Right atrium auricular region (tissue), 2 donors: ENCODE measurements at regions not wholly inside any gene's neighbourhood (a gene's known extent, or its start where the extent isn't known, plus 50 kb on each side); places are given as distances from the start of the nearest gene placed in this dataset.

Experiments used
- DNase-seq: peaks from one replicate; pipeline ENCODE4 v3.0.0-alpha.2; 2019; ENCODE audit warnings: low spot score
- H3K27ac ChIP-seq, 2 donors: fragments of 200-600 bp; sonication (generic); 1 replicate in 1 of 2; 2 replicates in 1 of 2; pipeline ENCODE4 v1.5.1; 2016 to 2019
- H3K27me3 ChIP-seq, 2 donors: fragments of 200-600 bp; sonication (generic); one replicate each; pipeline versions ENCODE4 v1.5.1 to v1.6.0; 2017 to 2019
- H3K36me3 ChIP-seq: fragments of 200-600 bp; sonication (generic); one replicate; pipeline ENCODE4 v1.5.1; 2016
- H3K4me1 ChIP-seq, 2 donors: fragments of 200-600 bp; sonication (generic); one replicate each; pipeline versions ENCODE4 v1.5.1 to v1.6.0; 2017 to 2019
- H3K4me3 ChIP-seq, 2 donors: fragments of 200-600 bp; sonication (generic); 1 replicate in 1 of 2; 2 replicates in 1 of 2; pipeline ENCODE4 v1.5.1; 2017 to 2019; ENCODE audit warnings: mild to moderate bottlenecking in 1 of 2, moderate library complexity in 1 of 2
- H3K9me3 ChIP-seq, 2 donors: fragments of 200-600 bp; sonication (generic); one replicate each; pipeline ENCODE4 v1.5.1; 2019
- TF ChIP-seq, protein P1 (sequence below), 2 donors: fragments of 200-600 bp; sonication (generic); IDR thresholded peaks; one replicate each; pipeline ENCODE4 v1.5.1; 2019; ENCODE audit warnings: antibody characterized with exemption in 2 of 2

DNA sequence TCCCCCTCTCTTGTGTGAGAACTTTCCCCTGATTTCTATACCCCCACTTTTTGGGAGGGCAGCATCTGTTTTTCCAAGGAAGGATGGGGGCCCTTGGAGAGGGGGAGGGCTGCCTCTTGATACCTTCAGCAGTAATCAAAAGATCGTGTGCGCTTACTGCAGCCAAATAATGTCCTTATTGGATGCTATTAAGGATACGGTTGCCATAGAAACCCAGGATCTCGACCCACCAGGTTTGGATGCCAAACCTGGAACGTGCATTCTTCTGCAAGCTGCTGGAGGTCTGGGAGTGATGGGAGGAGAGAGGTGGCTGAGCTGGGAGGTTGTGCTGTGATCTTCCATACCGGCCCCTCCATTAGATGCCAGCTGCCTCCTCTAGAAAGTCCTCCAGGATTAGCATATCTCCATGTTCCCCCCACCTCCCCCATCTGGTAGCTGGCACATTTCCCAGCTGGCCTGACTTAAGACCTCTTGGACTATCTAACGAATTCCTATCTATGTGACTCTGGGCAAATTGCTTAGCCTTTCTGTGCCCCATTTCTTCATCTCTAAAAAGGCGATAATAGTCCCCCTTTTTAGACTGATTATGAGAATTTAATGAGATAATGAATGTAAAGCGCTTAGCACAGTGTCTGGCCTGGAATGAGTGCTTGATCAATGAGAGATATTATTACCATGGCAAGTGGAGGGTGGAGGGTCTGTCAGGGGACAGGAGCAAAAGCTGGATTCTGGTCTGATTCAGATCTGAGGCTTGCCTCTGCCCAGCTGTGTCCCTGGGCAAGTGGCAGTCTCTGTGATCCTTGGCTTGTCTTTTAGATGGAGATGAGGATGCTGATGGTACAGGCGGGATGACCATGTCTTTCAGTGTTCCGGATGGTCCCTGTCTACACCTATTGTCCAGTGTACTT is 78.5 kb upstream of the PCBD1 start:
- TF ChIP-seq, protein P1, sequence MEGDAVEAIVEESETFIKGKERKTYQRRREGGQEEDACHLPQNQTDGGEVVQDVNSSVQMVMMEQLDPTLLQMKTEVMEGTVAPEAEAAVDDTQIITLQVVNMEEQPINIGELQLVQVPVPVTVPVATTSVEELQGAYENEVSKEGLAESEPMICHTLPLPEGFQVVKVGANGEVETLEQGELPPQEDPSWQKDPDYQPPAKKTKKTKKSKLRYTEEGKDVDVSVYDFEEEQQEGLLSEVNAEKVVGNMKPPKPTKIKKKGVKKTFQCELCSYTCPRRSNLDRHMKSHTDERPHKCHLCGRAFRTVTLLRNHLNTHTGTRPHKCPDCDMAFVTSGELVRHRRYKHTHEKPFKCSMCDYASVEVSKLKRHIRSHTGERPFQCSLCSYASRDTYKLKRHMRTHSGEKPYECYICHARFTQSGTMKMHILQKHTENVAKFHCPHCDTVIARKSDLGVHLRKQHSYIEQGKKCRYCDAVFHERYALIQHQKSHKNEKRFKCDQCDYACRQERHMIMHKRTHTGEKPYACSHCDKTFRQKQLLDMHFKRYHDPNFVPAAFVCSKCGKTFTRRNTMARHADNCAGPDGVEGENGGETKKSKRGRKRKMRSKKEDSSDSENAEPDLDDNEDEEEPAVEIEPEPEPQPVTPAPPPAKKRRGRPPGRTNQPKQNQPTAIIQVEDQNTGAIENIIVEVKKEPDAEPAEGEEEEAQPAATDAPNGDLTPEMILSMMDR (IDR thresholded peaks at IDR 0.05): no peak

DNA sequence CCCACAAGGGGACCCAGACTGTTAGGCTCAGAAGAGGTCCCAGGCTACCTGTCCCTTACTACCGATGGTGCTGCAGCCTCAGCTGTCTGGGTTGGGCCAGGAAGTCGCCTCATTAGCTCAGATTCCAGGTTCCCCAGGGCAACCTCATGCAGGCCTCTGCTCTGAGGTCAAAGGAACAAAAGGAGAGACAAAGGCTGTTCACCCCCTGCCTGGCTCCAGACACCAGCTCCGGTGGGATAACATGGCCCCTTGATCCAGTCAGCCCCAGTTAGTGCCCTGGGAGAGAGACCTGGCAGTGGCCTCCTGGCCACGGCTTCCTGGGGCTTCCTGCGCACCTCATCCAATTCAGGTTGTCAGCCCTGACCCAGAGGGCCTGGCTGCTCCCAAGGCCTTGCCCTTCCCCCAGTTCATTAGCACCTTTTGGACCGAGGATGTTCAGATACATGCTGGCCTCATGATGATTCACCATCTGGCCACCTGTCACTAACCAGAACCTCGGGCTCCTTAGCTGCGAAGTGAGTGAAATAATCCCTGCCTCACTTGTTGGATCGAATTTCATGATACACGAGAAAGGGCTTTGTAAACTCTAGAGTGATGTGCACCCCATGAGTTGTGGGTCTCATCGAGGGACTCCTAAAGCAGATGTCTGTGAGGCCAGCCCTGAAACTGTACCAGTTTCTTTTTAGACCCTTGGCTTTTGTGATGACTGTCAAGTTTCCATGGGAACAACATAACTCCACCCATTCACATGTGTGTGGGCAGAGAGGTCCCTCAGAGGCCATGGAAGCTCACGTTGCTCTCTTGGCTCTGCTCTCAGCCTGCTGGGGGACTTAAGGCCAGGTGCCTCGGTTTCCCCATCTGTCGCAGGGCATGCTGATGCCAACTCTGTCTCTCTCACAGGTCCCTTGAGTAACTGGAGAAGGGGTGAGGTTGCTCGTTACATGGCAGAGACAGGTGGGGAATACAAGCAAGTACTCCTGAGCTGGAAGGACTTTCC is 79.5 kb upstream of the PCBD1 start:
- H3K27ac ChIP-seq: no peak overlapping the region
- peaks cover 0 to 20% of the 10 kb centered on the region in 2 donors for H3K9me3 ChIP-seq
- TF ChIP-seq, protein P1 (IDR thresholded peaks at IDR 0.05): no peak

More for the DNA sequence above, 78.5 kb upstream of the PCBD1 start:
- no peak overlapping the region for H3K4me3 ChIP-seq
- H3K27me3 ChIP-seq: no peaks in the 10 kb centered on the region
- H3K4me1 ChIP-seq: no peaks in the 10 kb centered on the region
- DNase-seq: no peak
- H3K36me3 ChIP-seq: no peaks in the 10 kb centered on the region
- H3K9me3 ChIP-seq: peaks cover 0 to 10% of the 10 kb centered on the region in 2 donors
- H3K27ac ChIP-seq: no peak overlapping the region

DNA sequence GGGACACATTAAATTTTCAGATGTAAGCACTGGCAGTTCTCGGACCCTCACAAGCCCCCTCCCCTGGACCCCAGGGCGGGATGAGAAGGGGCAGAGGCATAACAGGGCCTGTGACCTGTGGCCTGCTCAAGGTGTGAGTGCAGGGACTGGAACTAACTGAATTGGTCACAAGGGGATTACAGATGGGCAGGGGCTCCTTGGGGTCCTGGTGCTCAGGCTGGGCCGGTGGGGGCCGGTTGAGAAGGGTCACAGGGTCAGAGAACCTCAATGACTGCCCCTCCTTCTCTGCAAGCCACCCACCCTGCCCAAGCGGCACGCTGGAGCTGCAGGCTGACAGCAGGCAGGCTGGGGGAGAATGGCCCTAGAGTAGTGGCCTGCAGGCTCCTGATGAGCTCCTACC is 80.8 kb upstream of the PCBD1 start:
- TF ChIP-seq, protein P1 (IDR thresholded peaks at IDR 0.05): no peak

More for the DNA sequence above, 79.5 kb upstream of the PCBD1 start:
- Histone ChIP-seq H3K4me1 (no peaks in the 10 kb centered on the region), H3K27me3 (no peaks in the 10 kb centered on the region), H3K4me3 (no peak overlapping the region), H3K36me3 (no peaks in the 10 kb centered on the region)
- DNase-seq: no peak

DNA sequence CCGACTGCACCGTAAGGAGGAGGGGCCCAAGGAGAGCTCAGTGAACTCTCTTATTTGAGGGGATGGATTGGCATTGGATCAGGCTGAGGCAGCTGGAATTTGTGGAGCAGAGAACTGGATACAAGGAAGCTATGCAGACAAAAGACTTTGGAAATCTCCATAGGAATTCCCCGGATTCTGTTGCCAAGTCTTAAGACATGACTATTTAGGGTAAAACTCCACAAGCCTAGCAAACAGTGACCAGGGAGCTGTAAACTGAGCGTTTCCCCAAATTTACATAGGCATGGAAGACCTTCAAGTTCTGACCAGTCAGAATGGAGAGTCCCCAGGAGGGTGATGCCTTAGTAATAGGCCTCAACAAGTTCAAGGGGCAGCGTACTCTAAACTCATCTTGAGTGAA is 82.5 kb upstream of the PCBD1 start:
- TF ChIP-seq, protein P1 (IDR thresholded peaks at IDR 0.05): no peak
- Histone ChIP-seq H3K9me3 (peaks cover 0 to 20% of the 10 kb centered on the region in 2 donors), H3K36me3 (no peaks in the 10 kb centered on the region), H3K4me3 (no peak overlapping the region), H3K4me1 (no peaks in the 10 kb centered on the region), H3K27me3 (no peaks in the 10 kb centered on the region), H3K27ac (no peak overlapping the region)
- DNase-seq: no peak

More for the DNA sequence above, 80.8 kb upstream of the PCBD1 start:
- Histone ChIP-seq H3K27ac (no peak overlapping the region), H3K36me3 (no peaks in the 10 kb centered on the region), H3K27me3 (no peaks in the 10 kb centered on the region), H3K4me3 (no peak overlapping the region), H3K4me1 (no peaks in the 10 kb centered on the region), H3K9me3 (peaks cover 0 to 20% of the 10 kb centered on the region in 2 donors)
- DNase-seq: no peak

DNA sequence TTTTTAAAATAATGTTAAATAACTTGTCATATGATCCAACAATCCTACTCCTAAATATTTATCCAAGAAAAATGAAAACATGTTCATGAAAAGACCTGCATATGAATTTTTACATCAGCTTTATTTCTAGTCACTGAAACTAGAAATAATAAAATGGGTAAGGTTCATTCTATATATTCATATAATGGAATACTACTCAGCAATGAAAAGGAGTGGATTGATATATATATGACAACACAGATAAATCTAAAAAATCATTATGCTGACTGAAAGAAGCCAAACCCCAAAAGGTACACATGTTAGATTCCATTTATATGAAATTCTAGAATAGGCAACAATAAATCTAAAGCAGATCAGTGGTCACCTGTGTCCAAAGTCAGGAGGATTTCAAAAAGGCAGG is 84.9 kb upstream of the PCBD1 start:
- Histone ChIP-seq H3K27ac (no peak overlapping the region), H3K4me1 (no peaks in the 10 kb centered on the region), H3K4me3 (no peak overlapping the region), H3K36me3 (no peaks in the 10 kb centered on the region), H3K27me3 (no peaks in the 10 kb centered on the region), H3K9me3 (peaks cover 0 to 20% of the 10 kb centered on the region in 2 donors)
- TF ChIP-seq, protein P1 (IDR thresholded peaks at IDR 0.05): no peak
- DNase-seq: no peak
